ENCODE measurements at regions not wholly inside any gene's neighbourhood (a gene's known extent, or its start where the extent isn't known, plus 50 kb on each side); places are given as distances from the start of the nearest gene placed in this dataset.

GRCh38 chr2:3073704-3074103 lies 303.9 kb downstream of the EIPR1 start:
- H3K27me3 ChIP-seq = no peaks in the 10 kb centered on the region
- DNase-seq (no peak), ATAC-seq (no peak)
- no peaks in the 10 kb centered on the region for H3K36me3 ChIP-seq
- H3K4me3 ChIP-seq = no peak overlapping the region
- no peaks in the 10 kb centered on the region for H3K4me1 ChIP-seq
- no peak for TF ChIP-seq CTCF (IDR thresholded peaks at IDR 0.05 in 4 of 5, conservative IDR thresholded peaks at IDR 0.05 in 1 of 5)
- TF ChIP-seq POLR2A (IDR thresholded peaks at IDR 0.05) = no peak
- H3K27ac ChIP-seq = no peak overlapping the region
- no peaks in the 10 kb centered on the region for H3K9me3 ChIP-seq
- in situ Hi-C loops (cut with MboI; ENCODE audit: low sequenced_read_pairs in 4 of 4) = no loop called here
- intact Hi-C loops (cut with DNase I; ENCODE audit: low total_unique reads) = no loop called here

GRCh38 chr2:3073041-3073595 lies 304.5 kb downstream of the EIPR1 start:
- Histone ChIP-seq H3K27ac (no peak overlapping the region), H3K36me3 (no peaks in the 10 kb centered on the region), H3K4me1 (no peaks in the 10 kb centered on the region), H3K9me3 (no peaks in the 10 kb centered on the region), H3K4me3 (no peak overlapping the region), H3K27me3 (no peaks in the 10 kb centered on the region)
- no peak for DNase-seq
- TF ChIP-seq CTCF (IDR thresholded peaks at IDR 0.05 in 4 of 5, conservative IDR thresholded peaks at IDR 0.05 in 1 of 5) (no peak), POLR2A (IDR thresholded peaks at IDR 0.05) (no peak)
- intact Hi-C loops (cut with DNase I; ENCODE audit: low total_unique reads) = no loop called here
- no peak for ATAC-seq
- in situ Hi-C loops (cut with MboI; ENCODE audit: low sequenced_read_pairs in 4 of 4) = no loop called here

- DNase-seq = no peak
- no peak for ATAC-seq
- intact Hi-C loops (cut with DNase I; ENCODE audit: low total_unique reads) (no loop called here), in situ Hi-C loops (cut with MboI; ENCODE audit: low sequenced_read_pairs in 4 of 4) (no loop called here)
- H3K36me3 ChIP-seq = no peaks in the 10 kb centered on the region
- H3K4me3 ChIP-seq = no peak overlapping the region
- no peaks in the 10 kb centered on the region for H3K27me3 ChIP-seq
- H3K9me3 ChIP-seq = no peaks in the 10 kb centered on the region
- no peak overlapping the region for H3K27ac ChIP-seq
- no peaks in the 10 kb centered on the region for H3K4me1 ChIP-seq
- TF ChIP-seq CTCF (IDR thresholded peaks at IDR 0.05 in 4 of 5, conservative IDR thresholded peaks at IDR 0.05 in 1 of 5) = no peak
Observed at GRCh38 chr2:3071685-3072263, 305.8 kb downstream of the EIPR1 start.

GRCh38 chr2:3066831-3067230 lies 310.8 kb downstream of the EIPR1 start:
- DNase-seq = no peak
- ATAC-seq = no peak
- Histone ChIP-seq H3K9me3 (no peaks in the 10 kb centered on the region), H3K27ac (no peak overlapping the region), H3K27me3 (no peaks in the 10 kb centered on the region), H3K4me3 (no peak overlapping the region), H3K4me1 (no peaks in the 10 kb centered on the region), H3K36me3 (no peaks in the 10 kb centered on the region)
- intact Hi-C loops (cut with DNase I; ENCODE audit: low total_unique reads) = no loop called here
- TF ChIP-seq CTCF (IDR thresholded peaks at IDR 0.05 in 4 of 5, conservative IDR thresholded peaks at IDR 0.05 in 1 of 5) = no peak
- no peak for TF ChIP-seq POLR2A (IDR thresholded peaks at IDR 0.05)
- in situ Hi-C loops (cut with MboI; ENCODE audit: low sequenced_read_pairs in 4 of 4) = no loop called here

- ATAC-seq = no peak
- no peak for DNase-seq
- H3K9me3 ChIP-seq = no peaks in the 10 kb centered on the region
- H3K27me3 ChIP-seq = no peaks in the 10 kb centered on the region
- no peaks in the 10 kb centered on the region for H3K36me3 ChIP-seq
- TF ChIP-seq CTCF (IDR thresholded peaks at IDR 0.05 in 4 of 5, conservative IDR thresholded peaks at IDR 0.05 in 1 of 5) = no peak
- no peak for TF ChIP-seq POLR2A (IDR thresholded peaks at IDR 0.05)
- H3K27ac ChIP-seq = no peak overlapping the region
- H3K4me1 ChIP-seq = no peaks in the 10 kb centered on the region
- intact Hi-C loops (cut with DNase I; ENCODE audit: low total_unique reads) = no loop called here
- in situ Hi-C loops (cut with MboI; ENCODE audit: low sequenced_read_pairs in 4 of 4) = no loop called here
- H3K4me3 ChIP-seq = no peak overlapping the region
Observed at GRCh38 chr2:3065928-3066327, 311.7 kb downstream of the EIPR1 start.

All from gastrocnemius medialis (tissue), 4 donors.